Hepatocyte (in vitro differentiated cells): ENCODE measurements at regions not wholly inside any gene's neighbourhood (a gene's known extent, or its start where the extent isn't known, plus 50 kb on each side); places are given as distances from the start of the nearest gene placed in this dataset.

Experiments
- DNase-seq: peaks from one replicate; pipeline ENCODE4 v3.0.0-alpha.2; 2016; ENCODE audit warnings: low spot score
- H2AFZ ChIP-seq: fragments of 200-600 bp; sonication (generic); 2 replicates; pipeline ENCODE4 v1.6.0; 2016; ENCODE audit warnings: antibody characterized with exemption, mild to moderate bottlenecking
- H3K27ac ChIP-seq: fragments of 200-600 bp; sonication (generic); 2 replicates; pipeline ENCODE4 v1.5.1; 2016; ENCODE audit warnings: mild to moderate bottlenecking
- H3K27me3 ChIP-seq: fragments of 200-600 bp; sonication (generic); 2 replicates; pipeline ENCODE4 v1.6.1; 2016
- H3K36me3 ChIP-seq: fragments of 200-600 bp; sonication (generic); replicated peaks from 2 replicates; pipeline ENCODE4 v1.5.1; 2016; ENCODE audit warnings: low read depth; ENCODE audit not compliant: insufficient read depth
- H3K4me1 ChIP-seq: fragments of 200-600 bp; sonication (generic); 2 replicates; pipeline ENCODE4 v1.5.1; 2016; ENCODE audit warnings: mild to moderate bottlenecking, moderate library complexity; ENCODE audit not compliant: insufficient read depth
- H3K4me2 ChIP-seq: fragments of 200-600 bp; sonication (generic); 2 replicates; pipeline ENCODE4 v1.6.0; 2016
- H3K4me3 ChIP-seq: fragments of 200-600 bp; sonication (generic); 2 replicates; pipeline ENCODE4 v1.5.1; 2016; ENCODE audit warnings: mild to moderate bottlenecking
- H3K79me2 ChIP-seq: fragments of 200-600 bp; sonication (generic); 2 replicates; pipeline ENCODE4 v1.6.0; 2017; ENCODE audit warnings: mild to moderate bottlenecking
- H3K9me2 ChIP-seq: fragments of 200-600 bp; sonication (generic); replicated peaks from 2 replicates; pipeline ENCODE4 v1.6.0; 2017; ENCODE audit warnings: mild to moderate bottlenecking; ENCODE audit not compliant: insufficient read depth
- H3K9me3 ChIP-seq: fragments of 200-600 bp; sonication (generic); 2 replicates; pipeline ENCODE4 v1.5.1; 2016; ENCODE audit warnings: low read depth, mild to moderate bottlenecking
- H4K20me1 ChIP-seq: fragments of 200-600 bp; sonication (generic); 2 replicates; pipeline ENCODE4 v1.6.0; 2016; ENCODE audit warnings: mild to moderate bottlenecking; ENCODE audit not compliant: insufficient read depth, poor library complexity, severe bottlenecking
- CTCF ChIP-seq: fragments of 200-600 bp; sonication (generic); IDR thresholded peaks from 2 replicates; pipeline ENCODE4 v1.5.1; 2016; ENCODE audit warnings: antibody characterized with exemption, mild to moderate bottlenecking; ENCODE audit not compliant: poor library complexity
- EZH2 ChIP-seq: fragments of 200-600 bp; sonication (generic); IDR thresholded peaks from 2 replicates; pipeline ENCODE4 v1.6.1; 2016; ENCODE audit warnings: antibody characterized with exemption, mild to moderate bottlenecking, borderline replicate concordance
- EZH2phosphoT487 ChIP-seq: fragments of 200-600 bp; sonication (generic); IDR thresholded peaks from one replicate; pipeline ENCODE4 v1.6.1; 2018; ENCODE audit warnings: antibody characterized with exemption, mild to moderate bottlenecking, low read depth, moderate library complexity; ENCODE audit not compliant: unreplicated experiment, severe bottlenecking
- WGBS: methylation state at CpG from one replicate; pipeline ENCODE4 v1.1.6; 2016; ENCODE audit warnings: low lambda C conversion rate; ENCODE audit errors: missing lambda C conversion rate; 5-methylcytosine and 5-hydroxymethylcytosine counted together

GRCh38 chr1:60487565-60488345 is 414.2 kb upstream of the C1orf87 start:
- DNase-seq, result no peak
- Histone ChIP-seq H3K79me2 (no peaks in the 10 kb centered on the region), H3K4me1 (no peaks in the 10 kb centered on the region), H3K4me2 (no peak overlapping the region), H3K4me3 (no peak overlapping the region), H3K27me3 (no peaks in the 10 kb centered on the region), H3K36me3 (no peaks in the 10 kb centered on the region), H4K20me1 (no peaks in the 10 kb centered on the region), H3K9me2 (no peaks in the 10 kb centered on the region), H2AFZ (no peak overlapping the region), H3K27ac (no peak overlapping the region), H3K9me3 (no peaks in the 10 kb centered on the region)
- TF ChIP-seq CTCF, result no peak
- no peak for TF ChIP-seq EZH2
- no peak for TF ChIP-seq EZH2phosphoT487
- 80% methylated on average over 3 of the region's 3 CpGs for WGBS

DNA sequence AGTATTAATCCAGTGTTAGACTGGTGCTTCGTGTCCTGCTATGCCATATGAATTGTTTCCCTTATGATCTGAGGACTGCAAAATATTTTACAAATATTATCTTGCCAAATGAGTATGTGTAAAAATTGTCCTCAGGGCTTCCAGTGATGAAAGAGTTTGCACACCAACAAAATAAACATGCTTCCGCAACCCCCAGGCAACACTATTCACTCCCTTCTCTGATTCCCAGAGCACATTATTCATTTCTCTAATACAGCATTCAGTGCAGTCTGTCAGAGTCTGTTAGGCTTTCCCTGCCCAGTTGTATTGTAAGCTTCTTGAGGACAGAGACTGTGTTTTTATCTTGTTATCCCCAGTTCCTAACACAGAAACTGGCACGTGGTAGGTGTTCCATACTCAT is 409.9 kb upstream of the C1orf87 start:
- WGBS, result 64% methylated on average over 3 of the region's 3 CpGs
- no peaks in the 10 kb centered on the region for H3K36me3 ChIP-seq
- H3K79me2 ChIP-seq, result no peaks in the 10 kb centered on the region
- H3K4me3 ChIP-seq, result no peak overlapping the region
- H3K27ac ChIP-seq, result no peak overlapping the region
- H3K9me3 ChIP-seq, result no peaks in the 10 kb centered on the region
- H3K27me3 ChIP-seq, result no peaks in the 10 kb centered on the region
- H3K4me2 ChIP-seq, result no peak overlapping the region
- H4K20me1 ChIP-seq, result no peaks in the 10 kb centered on the region
- no peaks in the 10 kb centered on the region for H3K9me2 ChIP-seq
- no peak overlapping the region for H2AFZ ChIP-seq
- no peaks in the 10 kb centered on the region for H3K4me1 ChIP-seq
- TF ChIP-seq CTCF, result no peak
- no peak for TF ChIP-seq EZH2phosphoT487
- no peak for TF ChIP-seq EZH2
- no peak for DNase-seq

- TF ChIP-seq EZH2, result no peak
- DNase-seq, result no peak
- Histone ChIP-seq H3K27ac (no peak overlapping the region), H3K36me3 (no peaks in the 10 kb centered on the region), H3K4me1 (no peaks in the 10 kb centered on the region), H3K9me2 (no peaks in the 10 kb centered on the region), H3K9me3 (no peaks in the 10 kb centered on the region), H4K20me1 (no peaks in the 10 kb centered on the region), H3K4me2 (no peak overlapping the region), H2AFZ (no peak overlapping the region), H3K79me2 (no peaks in the 10 kb centered on the region), H3K27me3 (no peaks in the 10 kb centered on the region), H3K4me3 (no peak overlapping the region)
- WGBS, result 67% methylated on average over 1 of the region's 1 CpG
Measured at GRCh38 chr1:60470246-60470645, 396.7 kb upstream of the C1orf87 start.

DNA sequence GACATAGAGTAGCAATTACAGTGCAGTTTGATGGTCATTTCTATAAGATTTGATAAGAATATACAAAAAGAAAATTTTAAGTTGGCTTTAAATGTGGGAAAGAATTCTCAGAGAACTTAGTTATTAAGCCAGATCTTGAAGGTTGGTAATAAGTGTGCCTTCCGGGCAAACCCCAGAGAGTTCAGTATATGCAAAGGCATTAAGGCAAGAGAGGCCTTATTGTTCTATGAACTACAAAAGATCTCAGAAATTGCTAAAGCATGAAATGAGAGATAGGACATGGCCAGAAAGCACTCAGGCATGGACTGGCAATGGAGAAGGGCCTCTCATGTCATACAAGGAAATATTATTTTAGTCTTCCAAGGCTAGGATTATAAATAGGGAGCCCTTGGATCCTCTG is 390.2 kb upstream of the C1orf87 start:
- no peaks in the 10 kb centered on the region for H3K9me2 ChIP-seq
- no peak overlapping the region for H3K4me2 ChIP-seq
- TF ChIP-seq EZH2phosphoT487, result no peak
- no peak for TF ChIP-seq CTCF
- TF ChIP-seq EZH2, result no peak
- 97% methylated on average over 1 of the region's 1 CpG for WGBS
- H2AFZ ChIP-seq, result no peak overlapping the region
- H3K79me2 ChIP-seq, result no peaks in the 10 kb centered on the region
- H3K27me3 ChIP-seq, result no peaks in the 10 kb centered on the region
- DNase-seq, result no peak
- H4K20me1 ChIP-seq, result no peaks in the 10 kb centered on the region
- no peaks in the 10 kb centered on the region for H3K9me3 ChIP-seq
- no peak overlapping the region for H3K4me3 ChIP-seq
- H3K27ac ChIP-seq, result no peak overlapping the region
- no peaks in the 10 kb centered on the region for H3K36me3 ChIP-seq
- no peaks in the 10 kb centered on the region for H3K4me1 ChIP-seq
